H1 (cell line): ENCODE measurements at regions not wholly inside any gene's neighbourhood (a gene's known extent, or its start where the extent isn't known, plus 50 kb on each side); places are given as distances from the start of the nearest gene placed in this dataset.
"Not testable (repeated sequence)": the region's sequence is repeated elsewhere in the genome, so short reads cannot be mapped to it uniquely, and the experiment has no call there.

Experiments used
- CTCF ChIA-PET: fragments of 300-600 bp; sonication (Branson Sonifier 250); formaldehyde crosslinking; loops from one replicate; lab custom pipeline; 2021; ENCODE audit not compliant: partially characterized antibody; lab: Charles Lee
- POLR2A ChIA-PET: fragments of 300-600 bp; sonication (Branson Sonifier 250); formaldehyde crosslinking; loops from one replicate; lab custom pipeline; 2021; ENCODE audit warnings: inconsistent platforms; ENCODE audit not compliant: partially characterized antibody; lab: Charles Lee
- DNase-seq, 2 experiments: peaks; one replicate each; pipeline versions ENCODE4 v3.0.0 to v3.0.0-alpha.2; 2010 to 2022; ENCODE audit warnings: low spot score in 2 of 2, low read depth in 1 of 2, mixed read lengths in 1 of 2
- FAIRE-seq: peaks from 2 replicates; lab custom pipeline; 2011; peaks lifted over from hg19 to GRCh38; lab: Jason Lieb, UNC
- H2AFZ ChIP-seq: 2 replicates; pipeline ENCODE4 v1.8.1; 2012; ENCODE audit warnings: low read length, inconsistent platforms
- H2AK5ac ChIP-seq: 2 replicates; pipeline ENCODE4 v1.6.1; 2013; ENCODE audit warnings: low read depth, low read length
- H2BK120ac ChIP-seq: replicated peaks from 2 replicates; pipeline ENCODE3; 2013; ENCODE audit warnings: low read depth, low read length, inconsistent platforms
- H2BK12ac ChIP-seq: 2 replicates; pipeline ENCODE4 v1.6.1; 2013; ENCODE audit warnings: low read depth, low read length
- H2BK15ac ChIP-seq: 2 replicates; pipeline ENCODE4 v1.6.1; 2013; ENCODE audit warnings: low read length
- H2BK20ac ChIP-seq: 2 replicates; pipeline ENCODE4 v1.6.1; 2013; ENCODE audit warnings: low read length
- H2BK5ac ChIP-seq: 2 replicates; pipeline ENCODE4 v1.6.1; 2013; ENCODE audit warnings: low read depth, low read length
- H3K14ac ChIP-seq: 2 replicates; pipeline ENCODE4 v1.6.1; 2013; ENCODE audit warnings: inconsistent platforms; ENCODE audit not compliant: insufficient read length
- H3K18ac ChIP-seq: 2 replicates; pipeline ENCODE4 v1.6.1; 2013; ENCODE audit warnings: low read length; ENCODE audit errors: extremely low read depth
- H3K23ac ChIP-seq: 2 replicates; pipeline ENCODE4 v1.6.1; 2013; ENCODE audit warnings: inconsistent platforms; ENCODE audit not compliant: insufficient read length
- H3K23me2 ChIP-seq: 2 replicates; pipeline ENCODE4 v1.6.1; 2013; ENCODE audit warnings: low read depth, low read length
- H3K27ac ChIP-seq: 2 replicates; pipeline ENCODE4 v1.6.1; 2011; ENCODE audit warnings: low read depth, low read length, inconsistent platforms
- H3K27me3 ChIP-seq, 4 experiments: replicated peaks in 1 of 4; 1 replicate in 1 of 4; 2 replicates in 3 of 4; pipeline versions ENCODE4 v1.6.1 to v1.8.1; 2011 to 2013; ENCODE audit warnings: low read length in 3 of 4, mild to moderate bottlenecking in 3 of 4, inconsistent platforms in 2 of 4, mixed read lengths in 2 of 4, moderate library complexity in 1 of 4; ENCODE audit not compliant: control insufficient read depth in 3 of 4, insufficient read depth in 3 of 4; ENCODE audit errors: extremely low read depth in 1 of 4
- H3K36me3 ChIP-seq, 4 experiments: 2 replicates each; pipeline versions ENCODE4 v1.6.1 to v1.8.1; 2011 to 2013; ENCODE audit warnings: mild to moderate bottlenecking in 4 of 4, low read length in 3 of 4, moderate library complexity in 2 of 4, control low read depth in 1 of 4, inconsistent platforms in 1 of 4; ENCODE audit not compliant: insufficient read depth in 4 of 4, control insufficient read depth in 2 of 4
- H3K4ac ChIP-seq: replicated peaks from 2 replicates; pipeline ENCODE3; 2013; ENCODE audit warnings: low read length, low read depth, mixed read lengths, inconsistent platforms; ENCODE audit not compliant: insufficient read length
- H3K4me1 ChIP-seq, 4 experiments: replicated peaks in 1 of 4; 1 replicate in 1 of 4; 2 replicates in 3 of 4; pipeline versions ENCODE4 v1.6.1 to v1.8.1; 2011 to 2013; ENCODE audit warnings: low read length in 3 of 4, inconsistent platforms in 2 of 4, mixed read lengths in 1 of 4; ENCODE audit not compliant: insufficient read depth in 4 of 4, control insufficient read depth in 3 of 4
- H3K4me2 ChIP-seq, 2 experiments: 2 replicates each; pipeline versions ENCODE4 v1.6.1 to v1.8.1; 2011 to 2013; ENCODE audit warnings: low read depth in 2 of 2, low read length in 2 of 2, control low read depth in 1 of 2, inconsistent platforms in 1 of 2, mild to moderate bottlenecking in 1 of 2; ENCODE audit not compliant: insufficient read depth in 1 of 2
- H3K4me3 ChIP-seq, 4 experiments: fragments of 200-600, 300-600 bp in 1 of 4; sonication (generic), shearing (Covaris generic), sonication (Bioruptor Twin) in 1 of 4; 2 replicates each; pipeline versions ENCODE4 v1.5.1 to v1.8.1; 2011 to 2016; ENCODE audit warnings: low read length in 4 of 4, low read depth in 3 of 4, control low read depth in 2 of 4, inconsistent platforms in 2 of 4, mild to moderate bottlenecking in 2 of 4, mixed read lengths in 1 of 4, moderate library complexity in 1 of 4; ENCODE audit not compliant: insufficient read depth in 2 of 4; ENCODE audit errors: extremely low read depth in 1 of 4
- H3K56ac ChIP-seq: replicated peaks from 2 replicates; pipeline ENCODE3; 2013; ENCODE audit warnings: low read depth, mild to moderate bottlenecking, mixed read lengths, low read length, inconsistent platforms; ENCODE audit not compliant: insufficient read length
- H3K79me1 ChIP-seq: 2 replicates; pipeline ENCODE4 v1.6.1; 2013; ENCODE audit warnings: low read depth, low read length, control low read depth
- H3K79me2 ChIP-seq, 2 experiments: 2 replicates each; pipeline versions ENCODE4 v1.6.1 to v1.8.1; 2012 to 2013; ENCODE audit warnings: low read length in 2 of 2, mild to moderate bottlenecking in 2 of 2, inconsistent platforms in 1 of 2; ENCODE audit not compliant: insufficient read depth in 2 of 2, control insufficient read depth in 1 of 2
- H3K9ac ChIP-seq, 4 experiments: replicated peaks in 1 of 4; 1 replicate in 1 of 4; 2 replicates in 3 of 4; pipeline versions ENCODE4 v1.6.1 to v1.8.1; 2011 to 2013; ENCODE audit warnings: low read depth in 3 of 4, low read length in 3 of 4, control low read depth in 2 of 4, mild to moderate bottlenecking in 2 of 4, moderate library complexity in 2 of 4, inconsistent platforms in 1 of 4; ENCODE audit errors: extremely low read depth in 1 of 4
- H3K9me3 ChIP-seq, 2 experiments: 2 replicates each; pipeline versions ENCODE4 v1.6.1 to v1.8.1; 2012 to 2013; ENCODE audit warnings: mild to moderate bottlenecking in 2 of 2, moderate library complexity in 2 of 2, control low read depth in 1 of 2, inconsistent platforms in 1 of 2, low read depth in 1 of 2, low read length in 1 of 2, mixed read lengths in 1 of 2; ENCODE audit not compliant: insufficient read depth in 2 of 2
- H4K20me1 ChIP-seq, 2 experiments: replicated peaks in 1 of 2; 2 replicates each; pipeline versions ENCODE3 to v1.8.1; 2011 to 2013; ENCODE audit warnings: inconsistent platforms in 2 of 2, low read length in 2 of 2, mild to moderate bottlenecking in 1 of 2; ENCODE audit not compliant: insufficient read depth in 2 of 2, control insufficient read depth in 1 of 2
- H4K5ac ChIP-seq: 2 replicates; pipeline ENCODE4 v1.6.1; 2013; ENCODE audit warnings: low read length, low read depth, mixed read lengths, inconsistent platforms; ENCODE audit not compliant: insufficient read length
- H4K8ac ChIP-seq: 2 replicates; pipeline ENCODE4 v1.8.0; 2013; ENCODE audit warnings: mild to moderate bottlenecking, moderate library complexity, low read length, inconsistent platforms; ENCODE audit not compliant: insufficient read depth; ENCODE audit errors: extremely low read depth
- H4K91ac ChIP-seq: replicated peaks from 2 replicates; pipeline ENCODE3; 2013; ENCODE audit warnings: low read length, mixed read lengths, inconsistent platforms; ENCODE audit not compliant: insufficient read length
- WGBS, 2 experiments: shearing (Covaris generic) in 1 of 2; methylation state at CpG; one replicate each; pipeline versions ENCODE4 v1.1.6 to v1.1.7; 2013 to 2015; ENCODE audit warnings: low lambda C conversion rate in 2 of 2, mixed read lengths in 2 of 2, inconsistent platforms in 1 of 2, low coverage in 1 of 2, missing lambda C conversion rate in 1 of 2; ENCODE audit not compliant: insufficient replicate concordance in 2 of 2, insufficient coverage in 1 of 2, insufficient read length in 1 of 2; ENCODE audit errors: extremely low coverage in 1 of 2, missing lambda C conversion rate in 1 of 2; 5-methylcytosine and 5-hydroxymethylcytosine counted together

- H2BK5ac ChIP-seq, H3K14ac ChIP-seq, H2AFZ ChIP-seq, H3K23ac ChIP-seq, H3K27me3 ChIP-seq, H4K91ac ChIP-seq, H3K18ac ChIP-seq, H2AK5ac ChIP-seq, H3K4ac ChIP-seq, H3K4me2 ChIP-seq, H3K9ac ChIP-seq, POLR2A ChIA-PET, H3K4me1 ChIP-seq, H4K20me1 ChIP-seq, H3K27ac ChIP-seq, DNase-seq, H2BK12ac ChIP-seq, H2BK15ac ChIP-seq, CTCF ChIA-PET, H4K8ac ChIP-seq, H3K23me2 ChIP-seq, FAIRE-seq, H2BK20ac ChIP-seq, H3K79me2 ChIP-seq, H2BK120ac ChIP-seq, H3K79me1 ChIP-seq, H4K5ac ChIP-seq, H3K4me3 ChIP-seq, H3K36me3 ChIP-seq, H3K56ac ChIP-seq, H3K9me3 ChIP-seq: not testable (repeated sequence)
- 100% methylated on average over 1 of the region's 1 CpG; no CpG with 5 or more reads in 1 of the 2 experiments for WGBS, 2 experiments
Measured at GRCh38 chr1:118511922-118512321, 326.9 kb upstream of the SPAG17 start.
